Brain pericyte (primary cell): ENCODE measurements at regions not wholly inside any gene's neighbourhood (a gene's known extent, or its start where the extent isn't known, plus 50 kb on each side); places are given as distances from the start of the nearest gene placed in this dataset.
"Not testable (repeated sequence)": the region's sequence is repeated elsewhere in the genome, so short reads cannot be mapped to it uniquely, and the experiment has no call there.

Source experiments
- DNase-seq: peaks from one replicate; pipeline ENCODE4 v3.0.0-alpha.2; 2012; ENCODE audit warnings: low read depth, low spot score

GRCh38 chr19:30944276-30944932, 404.8 kb downstream of the TSHZ3 start:
- DNase-seq: not testable (repeated sequence)

- no peak for DNase-seq
Measured at GRCh38 chr19:30943101-30943843, 406.0 kb downstream of the TSHZ3 start.

GRCh38 chr19:30942636-30943035, 406.6 kb downstream of the TSHZ3 start:
- DNase-seq: no peak

- no peak for DNase-seq
Measured at GRCh38 chr19:30941591-30941990, 407.6 kb downstream of the TSHZ3 start.

- no peak for DNase-seq
Measured at GRCh38 chr19:30936276-30936675, 413.0 kb downstream of the TSHZ3 start.

- no peak for DNase-seq
Measured at GRCh38 chr19:30935146-30935545, 414.1 kb downstream of the TSHZ3 start.

- not testable (repeated sequence) for DNase-seq
Measured at GRCh38 chr19:30933454-30933853, 415.8 kb downstream of the TSHZ3 start.

- no peak for DNase-seq
Measured at GRCh38 chr19:30932854-30933253, 416.4 kb downstream of the TSHZ3 start.

- no peak for DNase-seq
Measured at GRCh38 chr19:30930941-30931706, 418.1 kb downstream of the TSHZ3 start.

GRCh38 chr19:30927705-30928104, 421.5 kb downstream of the TSHZ3 start:
- no peak for DNase-seq

- no peak for DNase-seq
Measured at GRCh38 chr19:30924670-30925069, 424.6 kb downstream of the TSHZ3 start.

GRCh38 chr19:30924069-30924636, 425.1 kb downstream of the TSHZ3 start:
- DNase-seq: no peak

- DNase-seq: no peak
Measured at GRCh38 chr19:30923621-30924020, 425.6 kb downstream of the TSHZ3 start.

GRCh38 chr19:30923096-30923495, 426.1 kb downstream of the TSHZ3 start:
- no peak for DNase-seq

- DNase-seq: no peak
Measured at GRCh38 chr19:30920222-30920621, 429.0 kb downstream of the TSHZ3 start.

- no peak for DNase-seq
Measured at GRCh38 chr19:30919737-30920136, 429.5 kb downstream of the TSHZ3 start.

- DNase-seq: no peak
Measured at GRCh38 chr19:30916238-30916637, 433.0 kb downstream of the TSHZ3 start.

GRCh38 chr19:30911491-30911890, 437.7 kb downstream of the TSHZ3 start:
- DNase-seq: no peak

GRCh38 chr19:30910485-30911240, 438.6 kb downstream of the TSHZ3 start:
- DNase-seq: no peak

GRCh38 chr19:30909216-30909615, 440.0 kb downstream of the TSHZ3 start:
- no peak for DNase-seq

GRCh38 chr19:30908262-30908771, 440.9 kb downstream of the TSHZ3 start:
- DNase-seq: no peak
